ENCODE measurements at regions not wholly inside any gene's neighbourhood (a gene's known extent, or its start where the extent isn't known, plus 50 kb on each side); places are given as distances from the start of the nearest gene placed in this dataset.
"Not testable (repeated sequence)": the region's sequence is repeated elsewhere in the genome, so short reads cannot be mapped to it uniquely, and the experiment has no call there.

DNA sequence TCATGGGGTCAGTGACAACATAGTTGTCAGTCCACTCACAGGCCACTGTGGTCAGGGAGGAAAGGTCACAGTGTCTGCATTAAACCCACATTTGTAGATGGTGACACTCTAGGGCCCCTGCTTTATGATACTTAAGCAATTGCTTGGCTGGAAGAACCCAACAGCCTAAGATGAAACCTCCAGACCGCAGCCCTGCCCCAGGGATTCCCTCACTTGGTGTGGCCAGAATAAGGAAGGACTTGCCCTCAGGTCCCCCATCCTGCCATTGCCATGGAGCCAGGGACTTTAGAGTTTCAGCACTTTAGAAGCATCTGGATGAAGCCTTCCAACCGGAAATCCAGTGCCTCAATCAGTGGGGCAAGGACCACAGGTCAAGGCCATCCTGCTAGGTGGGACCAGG lies 63.9 kb upstream of the LAPTM4A start:
- no peak overlapping the region for H3K27ac Mint-ChIP-seq
- CTCF ChIA-PET = no interaction called here

DNA sequence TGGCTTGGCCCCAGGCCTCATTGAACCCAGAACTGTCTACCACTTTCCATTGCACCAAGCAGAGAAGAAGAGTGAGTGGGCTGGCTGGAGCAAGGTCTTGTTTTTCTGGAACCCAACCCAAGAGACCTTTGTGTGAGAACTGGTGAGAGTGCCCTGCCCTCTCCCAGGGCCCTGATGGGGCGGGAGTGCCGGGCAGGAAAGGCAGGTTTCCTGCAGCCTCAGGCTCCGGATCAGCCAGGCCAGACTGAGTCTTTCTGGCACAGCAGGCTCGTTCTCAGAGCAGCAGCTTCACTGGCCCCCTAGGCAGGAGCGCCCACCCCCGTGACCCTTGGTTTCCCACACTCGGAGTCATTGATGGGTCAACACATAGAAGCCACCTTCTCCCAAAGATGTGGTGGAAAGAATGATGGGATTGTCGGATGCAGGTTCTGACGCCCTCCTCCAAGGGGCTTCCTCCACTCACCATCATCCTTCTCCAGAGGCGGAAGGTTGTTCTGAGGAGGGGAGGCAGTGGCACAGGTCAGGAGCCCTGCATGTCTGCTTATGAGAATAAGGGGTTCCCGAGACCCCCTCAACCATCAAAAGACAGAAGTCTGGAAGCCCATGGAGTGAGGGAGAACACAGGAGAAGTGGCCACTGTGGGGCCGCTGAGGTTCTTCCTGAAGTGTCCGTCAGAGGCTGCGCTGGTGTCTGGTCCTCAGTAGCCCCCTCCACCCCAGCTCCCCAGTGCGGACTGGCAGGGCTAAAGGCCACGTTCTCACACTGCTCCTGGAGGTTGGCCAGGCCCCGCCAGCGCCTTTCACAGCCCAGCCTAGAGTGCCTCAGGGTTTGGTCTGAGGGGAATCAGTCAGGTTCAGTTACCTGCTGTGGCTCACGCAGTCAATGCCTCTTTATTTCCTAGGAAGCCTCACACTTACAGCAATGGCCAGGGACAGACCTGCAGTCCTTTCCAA lies 62.8 kb upstream of the LAPTM4A start:
- Histone ChIP-seq H3K27me3 (ENCODE audit: control insufficient read depth in 1 of 2, insufficient read depth in 2 of 2, low read length in 2 of 2) (no peaks in the 10 kb centered on the region), H3K27ac (ENCODE audit: low read depth in 1 of 2, low read length in 2 of 2) (no peak overlapping the region), H3K4me1 (ENCODE audit: insufficient read depth, low read length) (no peaks in the 10 kb centered on the region), H3K9me3 (ENCODE audit: control insufficient read depth in 1 of 2, insufficient read depth in 1 of 2, low read length in 2 of 2) (peaks cover 0 to 10% of the 10 kb centered on the region in 2 experiments), H3K4me3 (ENCODE audit: low read length) (no peak overlapping the region), H3K36me3 (ENCODE audit: insufficient read depth, low read length) (no peaks in the 10 kb centered on the region)
- Mint-ChIP-seq H3K36me3 (ENCODE audit: low read depth) (no peaks in the 10 kb centered on the region), H3K4me3 (no peak overlapping the region), H3K27ac (no peak overlapping the region), H3K27me3 (peaks cover 19% of the 10 kb centered on the region), H3K4me1 (ENCODE audit: low read depth) (no peaks in the 10 kb centered on the region), H3K9me3 (peaks cover 4% of the 10 kb centered on the region)
- TF ChIP-seq, protein P1, sequence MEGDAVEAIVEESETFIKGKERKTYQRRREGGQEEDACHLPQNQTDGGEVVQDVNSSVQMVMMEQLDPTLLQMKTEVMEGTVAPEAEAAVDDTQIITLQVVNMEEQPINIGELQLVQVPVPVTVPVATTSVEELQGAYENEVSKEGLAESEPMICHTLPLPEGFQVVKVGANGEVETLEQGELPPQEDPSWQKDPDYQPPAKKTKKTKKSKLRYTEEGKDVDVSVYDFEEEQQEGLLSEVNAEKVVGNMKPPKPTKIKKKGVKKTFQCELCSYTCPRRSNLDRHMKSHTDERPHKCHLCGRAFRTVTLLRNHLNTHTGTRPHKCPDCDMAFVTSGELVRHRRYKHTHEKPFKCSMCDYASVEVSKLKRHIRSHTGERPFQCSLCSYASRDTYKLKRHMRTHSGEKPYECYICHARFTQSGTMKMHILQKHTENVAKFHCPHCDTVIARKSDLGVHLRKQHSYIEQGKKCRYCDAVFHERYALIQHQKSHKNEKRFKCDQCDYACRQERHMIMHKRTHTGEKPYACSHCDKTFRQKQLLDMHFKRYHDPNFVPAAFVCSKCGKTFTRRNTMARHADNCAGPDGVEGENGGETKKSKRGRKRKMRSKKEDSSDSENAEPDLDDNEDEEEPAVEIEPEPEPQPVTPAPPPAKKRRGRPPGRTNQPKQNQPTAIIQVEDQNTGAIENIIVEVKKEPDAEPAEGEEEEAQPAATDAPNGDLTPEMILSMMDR (IDR thresholded peaks at IDR 0.05) = no peak
- ATAC-seq (ENCODE audit: poor library complexity) (no peak), DNase-seq (no peak)
- POLR2A ChIA-PET = no interaction called here
- CTCF ChIA-PET = no interaction called here
- intact Hi-C loops (cut with DNase I, micrococcal nuclease) = no loop called here

More for the DNA sequence above, 63.9 kb upstream of the LAPTM4A start:
- no peaks in the 10 kb centered on the region for H3K4me1 ChIP-seq (ENCODE audit: insufficient read depth, low read length)
- POLR2A ChIA-PET = no interaction called here
- ATAC-seq (ENCODE audit: poor library complexity) (no peak), DNase-seq (no peak)
- no peak overlapping the region for H3K4me3 ChIP-seq (ENCODE audit: low read length)
- no peaks in the 10 kb centered on the region for H3K36me3 Mint-ChIP-seq (ENCODE audit: low read depth)
- no peaks in the 10 kb centered on the region for H3K36me3 ChIP-seq (ENCODE audit: insufficient read depth, low read length)
- no peaks in the 10 kb centered on the region for H3K4me1 Mint-ChIP-seq (ENCODE audit: low read depth)
- H3K27me3 ChIP-seq (ENCODE audit: control insufficient read depth in 1 of 2, insufficient read depth in 2 of 2, low read length in 2 of 2) = no peaks in the 10 kb centered on the region
- peaks cover 1% of the 10 kb centered on the region for H3K9me3 Mint-ChIP-seq
- H3K27me3 Mint-ChIP-seq = peaks cover 13% of the 10 kb centered on the region
- H3K27ac ChIP-seq (ENCODE audit: low read depth in 1 of 2, low read length in 2 of 2) = no peak overlapping the region
- intact Hi-C loops (cut with DNase I, micrococcal nuclease) = no loop called here
- TF ChIP-seq, protein P1 (IDR thresholded peaks at IDR 0.05) = no peak
- H3K4me3 Mint-ChIP-seq = no peak overlapping the region
- peaks cover 0 to 10% of the 10 kb centered on the region in 2 experiments for H3K9me3 ChIP-seq (ENCODE audit: control insufficient read depth in 1 of 2, insufficient read depth in 1 of 2, low read length in 2 of 2)

GRCh38 chr2:20113004-20113796 lies 61.8 kb upstream of the LAPTM4A start:
- POLR2A ChIA-PET = no interaction called here
- no peak for ATAC-seq (ENCODE audit: poor library complexity)
- intact Hi-C loops (cut with DNase I, micrococcal nuclease) = no loop called here

DNA sequence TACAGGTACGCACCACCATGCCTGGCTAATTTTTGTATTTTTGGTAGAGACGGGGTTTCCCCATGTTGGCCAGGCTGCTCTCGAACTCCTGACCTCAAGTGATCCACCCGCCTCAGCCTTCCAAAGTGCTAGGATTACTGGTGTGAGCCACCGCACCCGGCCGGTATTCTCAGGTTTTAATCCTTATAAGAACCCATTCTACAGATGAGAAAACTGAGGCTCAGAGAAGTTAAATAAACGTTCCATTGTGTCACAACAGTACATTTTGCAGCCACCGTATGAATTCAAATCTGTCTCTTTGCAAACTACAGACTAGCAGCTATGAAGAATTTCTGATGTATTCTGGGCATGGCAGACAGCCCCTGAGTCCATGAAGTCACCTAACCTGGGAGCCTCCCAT lies 60.9 kb upstream of the LAPTM4A start:
- H3K9me3 ChIP-seq (ENCODE audit: control insufficient read depth in 1 of 2, insufficient read depth in 1 of 2, low read length in 2 of 2); H3K4me1 ChIP-seq (ENCODE audit: insufficient read depth, low read length); CTCF ChIA-PET; H3K27ac ChIP-seq (ENCODE audit: low read depth in 1 of 2, low read length in 2 of 2); H3K36me3 Mint-ChIP-seq (ENCODE audit: low read depth); ATAC-seq (ENCODE audit: poor library complexity); H3K4me3 Mint-ChIP-seq; DNase-seq; H3K27ac Mint-ChIP-seq; intact Hi-C loops (cut with DNase I, micrococcal nuclease); H3K27me3 ChIP-seq (ENCODE audit: control insufficient read depth in 1 of 2, insufficient read depth in 2 of 2, low read length in 2 of 2); H3K36me3 ChIP-seq (ENCODE audit: insufficient read depth, low read length); H3K9me3 Mint-ChIP-seq; POLR2A ChIA-PET; H3K4me1 Mint-ChIP-seq (ENCODE audit: low read depth); H3K4me3 ChIP-seq (ENCODE audit: low read length): not testable (repeated sequence)
- H3K27me3 Mint-ChIP-seq = peaks cover 33% of the 10 kb centered on the region

More at GRCh38 chr2:20113004-20113796, 61.8 kb upstream of the LAPTM4A start:
- Histone ChIP-seq H3K9me3 (ENCODE audit: control insufficient read depth in 1 of 2, insufficient read depth in 1 of 2, low read length in 2 of 2) (peaks cover 0 to 9% of the 10 kb centered on the region in 2 experiments), H3K36me3 (ENCODE audit: insufficient read depth, low read length) (no peaks in the 10 kb centered on the region), H3K27me3 (ENCODE audit: control insufficient read depth in 1 of 2, insufficient read depth in 2 of 2, low read length in 2 of 2) (no peaks in the 10 kb centered on the region), H3K27ac (ENCODE audit: low read depth in 1 of 2, low read length in 2 of 2) (no peak overlapping the region), H3K4me1 (ENCODE audit: insufficient read depth, low read length) (no peaks in the 10 kb centered on the region), H3K4me3 (ENCODE audit: low read length) (no peak overlapping the region)
- Mint-ChIP-seq H3K9me3 (peaks cover 4% of the 10 kb centered on the region), H3K4me1 (ENCODE audit: low read depth) (no peaks in the 10 kb centered on the region), H3K4me3 (no peak overlapping the region), H3K27ac (no peak overlapping the region), H3K27me3 (peaks cover 26% of the 10 kb centered on the region), H3K36me3 (ENCODE audit: low read depth) (no peaks in the 10 kb centered on the region)
- TF ChIP-seq, protein P1 (IDR thresholded peaks at IDR 0.05) = no peak
- CTCF ChIA-PET = no interaction called here
- no peak for DNase-seq

All from CD4-positive, alpha-beta T cell (primary cell).